PC-9 (cell line): ENCODE measurements at regions not wholly inside any gene's neighbourhood (a gene's known extent, or its start where the extent isn't known, plus 50 kb on each side); places are given as distances from the start of the nearest gene placed in this dataset.

Experiments
- CTCF ChIP-seq: fragments of 200-600 bp; sonication (generic); conservative IDR thresholded peaks from 2 replicates; pipeline ENCODE4 v1.6.1; 2017; ENCODE audit warnings: mixed run types, antibody characterized with exemption, mild to moderate bottlenecking, moderate library complexity
- EZH2 ChIP-seq: fragments of 200-600 bp; sonication (generic); IDR thresholded peaks from 2 replicates; pipeline ENCODE4 v1.8.0; 2017; ENCODE audit warnings: antibody characterized with exemption, low read depth

GRCh38 chr2:83071352-83071751, 1387.7 kb downstream of the SUCLG1 start:
- no peak for TF ChIP-seq CTCF
- no peak for TF ChIP-seq EZH2
